ENCODE measurements at regions not wholly inside any gene's neighbourhood (a gene's known extent, or its start where the extent isn't known, plus 50 kb on each side); places are given as distances from the start of the nearest gene placed in this dataset.
"Not testable (repeated sequence)": the region's sequence is repeated elsewhere in the genome, so short reads cannot be mapped to it uniquely, and the experiment has no call there.

DNA sequence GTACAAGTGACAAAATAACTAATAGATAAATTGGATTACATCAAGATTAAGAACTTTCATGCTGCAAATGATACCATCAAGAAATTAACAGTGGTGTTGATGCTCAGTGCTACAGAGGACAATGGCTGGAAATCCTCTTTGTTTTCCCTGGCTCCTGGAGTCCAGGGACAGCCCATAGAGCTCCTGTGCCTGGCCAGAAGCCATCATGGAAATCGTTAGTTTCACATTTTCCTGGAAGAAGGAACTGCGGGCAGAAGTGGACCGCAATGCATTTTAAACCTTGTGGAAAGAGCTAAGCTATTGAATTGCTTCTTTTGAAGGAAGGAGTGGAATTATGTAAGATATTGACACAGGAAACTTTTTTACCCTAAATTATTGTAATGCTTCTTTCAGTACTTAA lies 276.0 kb downstream of the GJA1 start:
- H3K4me2 ChIP-seq (ENCODE audit: low read length): no peak overlapping the region
- H3K9me3 ChIP-seq (ENCODE audit: control insufficient read depth, insufficient read depth, low read length): no peaks in the 10 kb centered on the region
- no peaks in the 10 kb centered on the region for H3K9me2 ChIP-seq (replicated peaks; ENCODE audit: control insufficient read depth, low read length)
- TF ChIP-seq CTCF (IDR thresholded peaks at IDR 0.05; ENCODE audit: low read depth, low read length, poor library complexity, severe bottlenecking): no peak
- TF ChIP-seq EZH2phosphoT487 (IDR thresholded peaks at IDR 0.05; ENCODE audit: borderline replicate concordance, low read length): no peak
- H4K20me1 ChIP-seq (ENCODE audit: control insufficient read depth, insufficient read depth, low read depth, low read length): no peaks in the 10 kb centered on the region
- H3F3A ChIP-seq (ENCODE audit: control insufficient read depth, insufficient read depth): no peaks in the 10 kb centered on the region
- no peaks in the 10 kb centered on the region for H3K79me2 ChIP-seq (ENCODE audit: control insufficient read depth, low read length)
- no peaks in the 10 kb centered on the region for H3K27me3 ChIP-seq (ENCODE audit: control insufficient read depth, low read length)
- H3K27ac ChIP-seq (ENCODE audit: low read depth, low read length): no peak overlapping the region
- H3K4me1 ChIP-seq (ENCODE audit: control insufficient read depth, low read length): no peaks in the 10 kb centered on the region
- no peak overlapping the region for H3K4me3 ChIP-seq (ENCODE audit: low read length)
- no peaks in the 10 kb centered on the region for H3K36me3 ChIP-seq (ENCODE audit: control insufficient read depth, low read length)

GRCh38 chr6:121717686-121718085 lies 282.2 kb downstream of the GJA1 start:
- Histone ChIP-seq H4K20me1 (ENCODE audit: control insufficient read depth, insufficient read depth, low read depth, low read length) (no peaks in the 10 kb centered on the region), H3K9me2 (replicated peaks; ENCODE audit: control insufficient read depth, low read length) (no peaks in the 10 kb centered on the region), H3K36me3 (ENCODE audit: control insufficient read depth, low read length) (no peaks in the 10 kb centered on the region), H3K4me2 (ENCODE audit: low read length) (no peak overlapping the region), H3K9me3 (ENCODE audit: control insufficient read depth, insufficient read depth, low read length) (no peaks in the 10 kb centered on the region), H3K27ac (ENCODE audit: low read depth, low read length) (no peak overlapping the region), H3K79me2 (ENCODE audit: control insufficient read depth, low read length) (no peaks in the 10 kb centered on the region), H3K4me1 (ENCODE audit: control insufficient read depth, low read length) (no peaks in the 10 kb centered on the region), H3K4me3 (ENCODE audit: low read length) (no peak overlapping the region), H3K27me3 (ENCODE audit: control insufficient read depth, low read length) (no peaks in the 10 kb centered on the region), H3F3A (ENCODE audit: control insufficient read depth, insufficient read depth) (no peaks in the 10 kb centered on the region)
- TF ChIP-seq EZH2phosphoT487 (IDR thresholded peaks at IDR 0.05; ENCODE audit: borderline replicate concordance, low read length) (no peak), CTCF (IDR thresholded peaks at IDR 0.05; ENCODE audit: low read depth, low read length, poor library complexity, severe bottlenecking) (no peak)

GRCh38 chr6:121720867-121721266 lies 285.4 kb downstream of the GJA1 start:
- H3K4me2 ChIP-seq (ENCODE audit: low read length); H3K27ac ChIP-seq (ENCODE audit: low read depth, low read length); H3K27me3 ChIP-seq (ENCODE audit: control insufficient read depth, low read length); H3K4me1 ChIP-seq (ENCODE audit: control insufficient read depth, low read length); H4K20me1 ChIP-seq (ENCODE audit: control insufficient read depth, insufficient read depth, low read depth, low read length); H3K79me2 ChIP-seq (ENCODE audit: control insufficient read depth, low read length); H3K36me3 ChIP-seq (ENCODE audit: control insufficient read depth, low read length); H3F3A ChIP-seq (ENCODE audit: control insufficient read depth, insufficient read depth); H3K4me3 ChIP-seq (ENCODE audit: low read length); H3K9me2 ChIP-seq (replicated peaks; ENCODE audit: control insufficient read depth, low read length); H3K9me3 ChIP-seq (ENCODE audit: control insufficient read depth, insufficient read depth, low read length): not testable (repeated sequence)

- H3K4me1 ChIP-seq (ENCODE audit: control insufficient read depth, low read length): no peaks in the 10 kb centered on the region
- H4K20me1 ChIP-seq (ENCODE audit: control insufficient read depth, insufficient read depth, low read depth, low read length): no peaks in the 10 kb centered on the region
Observed at GRCh38 chr6:121723623-121724022, 288.2 kb downstream of the GJA1 start.

More at GRCh38 chr6:121723623-121724022, 288.2 kb downstream of the GJA1 start:
- Histone ChIP-seq H3K36me3 (ENCODE audit: control insufficient read depth, low read length) (no peaks in the 10 kb centered on the region), H3K9me2 (replicated peaks; ENCODE audit: control insufficient read depth, low read length) (no peaks in the 10 kb centered on the region), H3K79me2 (ENCODE audit: control insufficient read depth, low read length) (no peaks in the 10 kb centered on the region), H3K4me3 (ENCODE audit: low read length) (no peak overlapping the region), H3K9me3 (ENCODE audit: control insufficient read depth, insufficient read depth, low read length) (no peaks in the 10 kb centered on the region), H3K27ac (ENCODE audit: low read depth, low read length) (no peak overlapping the region), H3K4me2 (ENCODE audit: low read length) (no peak overlapping the region), H3F3A (ENCODE audit: control insufficient read depth, insufficient read depth) (no peaks in the 10 kb centered on the region), H3K27me3 (ENCODE audit: control insufficient read depth, low read length) (no peaks in the 10 kb centered on the region)
- TF ChIP-seq CTCF (IDR thresholded peaks at IDR 0.05; ENCODE audit: low read depth, low read length, poor library complexity, severe bottlenecking): no peak

All from DOHH2 (cell line).